ENCODE measurements at regions not wholly inside any gene's neighbourhood (a gene's known extent, or its start where the extent isn't known, plus 50 kb on each side); places are given as distances from the start of the nearest gene placed in this dataset.
"Not testable (repeated sequence)": the region's sequence is repeated elsewhere in the genome, so short reads cannot be mapped to it uniquely, and the experiment has no call there.

GRCh38 chr11:133638921-133639320, 106.6 kb upstream of the OPCML start:
- TF ChIP-seq CTCF (IDR thresholded peaks at IDR 0.05; ENCODE audit: insufficient read depth, low read depth, low read length): no peak
- no peak overlapping the region for H3K4me3 ChIP-seq (ENCODE audit: low read depth, low read length)
- POLR2A ChIA-PET: no interaction called here
- no peaks in the 10 kb centered on the region for H3K27me3 ChIP-seq (ENCODE audit: control insufficient read depth, insufficient read depth, low read length)
- H3K36me3 ChIP-seq (ENCODE audit: control insufficient read depth, insufficient read depth, low read length): no peaks in the 10 kb centered on the region
- CTCF ChIA-PET: no interaction called here
- DNase-seq (ENCODE audit: low read depth): no peak

- no peak for TF ChIP-seq CTCF (IDR thresholded peaks at IDR 0.05; ENCODE audit: insufficient read depth, low read depth, low read length)
- ChIA-PET POLR2A (no interaction called here), CTCF (no interaction called here)
- Histone ChIP-seq H3K36me3 (ENCODE audit: control insufficient read depth, insufficient read depth, low read length) (no peaks in the 10 kb centered on the region), H3K27me3 (ENCODE audit: control insufficient read depth, insufficient read depth, low read length) (no peaks in the 10 kb centered on the region), H3K4me3 (ENCODE audit: low read depth, low read length) (no peak overlapping the region)
- no peak for DNase-seq (ENCODE audit: low read depth)
Measured at GRCh38 chr11:133636711-133637355, 104.5 kb upstream of the OPCML start.

- no peak for DNase-seq (ENCODE audit: low read depth)
- ChIA-PET CTCF (no interaction called here), POLR2A (no interaction called here)
- Histone ChIP-seq H3K36me3 (ENCODE audit: control insufficient read depth, insufficient read depth, low read length) (no peaks in the 10 kb centered on the region), H3K4me3 (ENCODE audit: low read depth, low read length) (no peak overlapping the region), H3K27me3 (ENCODE audit: control insufficient read depth, insufficient read depth, low read length) (no peaks in the 10 kb centered on the region)
- TF ChIP-seq CTCF (IDR thresholded peaks at IDR 0.05; ENCODE audit: insufficient read depth, low read depth, low read length): no peak
Measured at GRCh38 chr11:133635244-133635739, 103.0 kb upstream of the OPCML start.

GRCh38 chr11:133628371-133628770, 96.1 kb upstream of the OPCML start:
- POLR2A ChIA-PET; DNase-seq (ENCODE audit: low read depth); H3K4me3 ChIP-seq (ENCODE audit: low read depth, low read length); CTCF ChIA-PET; H3K36me3 ChIP-seq (ENCODE audit: control insufficient read depth, insufficient read depth, low read length); H3K27me3 ChIP-seq (ENCODE audit: control insufficient read depth, insufficient read depth, low read length): not testable (repeated sequence)

- ChIA-PET POLR2A (no interaction called here), CTCF (no interaction called here)
- TF ChIP-seq CTCF (IDR thresholded peaks at IDR 0.05; ENCODE audit: insufficient read depth, low read depth, low read length): no peak
Measured at GRCh38 chr11:133621611-133622010, 89.3 kb upstream of the OPCML start.

GRCh38 chr11:133619973-133620372, 87.7 kb upstream of the OPCML start:
- Histone ChIP-seq H3K36me3 (ENCODE audit: control insufficient read depth, insufficient read depth, low read length) (no peaks in the 10 kb centered on the region), H3K27me3 (ENCODE audit: control insufficient read depth, insufficient read depth, low read length) (no peaks in the 10 kb centered on the region), H3K4me3 (ENCODE audit: low read depth, low read length) (no peak overlapping the region)
- no peak for DNase-seq (ENCODE audit: low read depth)
- no peak for TF ChIP-seq CTCF (IDR thresholded peaks at IDR 0.05; ENCODE audit: insufficient read depth, low read depth, low read length)
- POLR2A ChIA-PET: no interaction called here
- CTCF ChIA-PET: no interaction called here

More at GRCh38 chr11:133621611-133622010, 89.3 kb upstream of the OPCML start:
- Histone ChIP-seq H3K4me3 (ENCODE audit: low read depth, low read length) (no peak overlapping the region), H3K36me3 (ENCODE audit: control insufficient read depth, insufficient read depth, low read length) (no peaks in the 10 kb centered on the region), H3K27me3 (ENCODE audit: control insufficient read depth, insufficient read depth, low read length) (no peaks in the 10 kb centered on the region)
- no peak for DNase-seq (ENCODE audit: low read depth)

All from BJ (cell line).